ENCODE measurements at regions not wholly inside any gene's neighbourhood (a gene's known extent, or its start where the extent isn't known, plus 50 kb on each side); places are given as distances from the start of the nearest gene placed in this dataset.

DNA sequence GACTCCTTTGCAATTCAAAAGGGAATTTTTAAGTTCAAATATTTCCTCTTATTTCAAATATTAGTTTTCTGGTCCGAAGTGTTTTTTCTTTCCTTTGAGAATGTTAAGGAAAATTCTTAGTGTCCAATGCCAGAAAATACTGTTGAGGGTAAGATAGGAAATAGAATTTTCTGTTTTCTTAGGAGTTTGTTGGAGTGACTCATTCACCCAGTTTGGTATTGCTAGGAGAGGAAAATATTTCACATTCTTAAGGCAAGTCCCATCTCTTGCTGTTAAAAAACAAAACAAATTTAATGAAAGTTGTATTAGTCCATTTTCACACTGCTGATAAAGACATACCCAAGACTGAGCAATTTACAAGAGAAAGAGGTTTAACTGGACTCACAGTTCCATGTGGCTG, 349.2 kb upstream of the ADAMTSL1 start:
- TF ChIP-seq RFX5 (IDR thresholded peaks at IDR 0.05; ENCODE audit: low read depth, low read length) (no peak), MAZ (IDR thresholded peaks at IDR 0.05; ENCODE audit: borderline replicate concordance, low read depth, low read length) (no peak)
- TF ChIP-seq, protein P1, sequence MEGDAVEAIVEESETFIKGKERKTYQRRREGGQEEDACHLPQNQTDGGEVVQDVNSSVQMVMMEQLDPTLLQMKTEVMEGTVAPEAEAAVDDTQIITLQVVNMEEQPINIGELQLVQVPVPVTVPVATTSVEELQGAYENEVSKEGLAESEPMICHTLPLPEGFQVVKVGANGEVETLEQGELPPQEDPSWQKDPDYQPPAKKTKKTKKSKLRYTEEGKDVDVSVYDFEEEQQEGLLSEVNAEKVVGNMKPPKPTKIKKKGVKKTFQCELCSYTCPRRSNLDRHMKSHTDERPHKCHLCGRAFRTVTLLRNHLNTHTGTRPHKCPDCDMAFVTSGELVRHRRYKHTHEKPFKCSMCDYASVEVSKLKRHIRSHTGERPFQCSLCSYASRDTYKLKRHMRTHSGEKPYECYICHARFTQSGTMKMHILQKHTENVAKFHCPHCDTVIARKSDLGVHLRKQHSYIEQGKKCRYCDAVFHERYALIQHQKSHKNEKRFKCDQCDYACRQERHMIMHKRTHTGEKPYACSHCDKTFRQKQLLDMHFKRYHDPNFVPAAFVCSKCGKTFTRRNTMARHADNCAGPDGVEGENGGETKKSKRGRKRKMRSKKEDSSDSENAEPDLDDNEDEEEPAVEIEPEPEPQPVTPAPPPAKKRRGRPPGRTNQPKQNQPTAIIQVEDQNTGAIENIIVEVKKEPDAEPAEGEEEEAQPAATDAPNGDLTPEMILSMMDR (conservative IDR thresholded peaks at IDR 0.05; ENCODE audit: low read depth, low read length) = no peak
